Karpas-422 (cell line): ENCODE measurements at regions not wholly inside any gene's neighbourhood (a gene's known extent, or its start where the extent isn't known, plus 50 kb on each side); places are given as distances from the start of the nearest gene placed in this dataset.
"Not testable (repeated sequence)": the region's sequence is repeated elsewhere in the genome, so short reads cannot be mapped to it uniquely, and the experiment has no call there.

Source experiments
- DNase-seq: peaks from one replicate; pipeline ENCODE4 v3.0.0-alpha.2; 2015
- H2AFZ ChIP-seq: fragments of 200-600 bp; sonication (generic); 2 replicates; pipeline ENCODE4 v1.6.1; 2014; ENCODE audit warnings: antibody characterized with exemption, low read length, mixed read lengths
- H3K27ac ChIP-seq: fragments of 200-600 bp; sonication (generic); 2 replicates; pipeline ENCODE4 v1.5.1; 2014; ENCODE audit warnings: mild to moderate bottlenecking, low read length, moderate library complexity
- H3K27me3 ChIP-seq: fragments of 200-600 bp; sonication (generic); 2 replicates; pipeline ENCODE4 v1.6.1; 2014; ENCODE audit warnings: low read length, mixed read lengths
- H3K36me3 ChIP-seq: fragments of 200-600 bp; sonication (generic); 2 replicates; pipeline ENCODE4 v1.6.1; 2014; ENCODE audit warnings: low read length, mixed read lengths; ENCODE audit not compliant: insufficient read depth
- H3K4me1 ChIP-seq: fragments of 200-600 bp; sonication (generic); 2 replicates; pipeline ENCODE4 v1.6.1; 2014; ENCODE audit warnings: mild to moderate bottlenecking, low read length, mixed read lengths
- H3K4me2 ChIP-seq: fragments of 200-600 bp; sonication (generic); 2 replicates; pipeline ENCODE4 v1.6.1; 2014; ENCODE audit warnings: low read length, low read depth, mild to moderate bottlenecking; ENCODE audit not compliant: poor library complexity, severe bottlenecking
- H3K4me3 ChIP-seq: fragments of 200-600 bp; sonication (generic); 2 replicates; pipeline ENCODE4 v1.5.1; 2014; ENCODE audit warnings: mild to moderate bottlenecking, antibody characterized with exemption, low read length, mixed read lengths
- H3K79me2 ChIP-seq: fragments of 200-600 bp; sonication (generic); 2 replicates; pipeline ENCODE4 v1.6.1; 2014; ENCODE audit warnings: mild to moderate bottlenecking, low read length, mixed read lengths
- H3K9ac ChIP-seq: fragments of 200-600 bp; sonication (generic); 2 replicates; pipeline ENCODE4 v1.6.0; 2014; ENCODE audit warnings: low read length
- H3K9me2 ChIP-seq: fragments of 200-600 bp; sonication (generic), shearing (Covaris generic); replicated peaks from 2 replicates; pipeline ENCODE4 v1.6.0; 2014; ENCODE audit warnings: mild to moderate bottlenecking, low read length, moderate library complexity; ENCODE audit not compliant: insufficient read depth
- H3K9me3 ChIP-seq: fragments of 300-700, 200-600 bp; sonication (generic); 2 replicates; pipeline ENCODE4 v1.6.1; 2014; ENCODE audit warnings: low read length, mixed read lengths
- H4K20me1 ChIP-seq: fragments of 200-600 bp; sonication (generic); 2 replicates; pipeline ENCODE4 v1.6.1; 2014; ENCODE audit warnings: mild to moderate bottlenecking, antibody characterized with exemption, low read length, low read depth; ENCODE audit not compliant: insufficient read depth

- Histone ChIP-seq H4K20me1 (no peaks in the 10 kb centered on the region), H3K36me3 (no peaks in the 10 kb centered on the region), H3K9me3 (no peaks in the 10 kb centered on the region), H3K4me1 (no peaks in the 10 kb centered on the region), H3K27ac (no peak overlapping the region), H3K79me2 (no peaks in the 10 kb centered on the region), H3K4me3 (no peak overlapping the region), H3K9ac (no peak overlapping the region), H3K9me2 (no peaks in the 10 kb centered on the region), H3K4me2 (no peak overlapping the region), H2AFZ (no peak overlapping the region), H3K27me3 (no peaks in the 10 kb centered on the region)
- peak; percentile 52 for DNase-seq
These were observed 188.7 kb upstream of the MINDY3 start for GRCh38 chr10:16049050-16049449.

DNA sequence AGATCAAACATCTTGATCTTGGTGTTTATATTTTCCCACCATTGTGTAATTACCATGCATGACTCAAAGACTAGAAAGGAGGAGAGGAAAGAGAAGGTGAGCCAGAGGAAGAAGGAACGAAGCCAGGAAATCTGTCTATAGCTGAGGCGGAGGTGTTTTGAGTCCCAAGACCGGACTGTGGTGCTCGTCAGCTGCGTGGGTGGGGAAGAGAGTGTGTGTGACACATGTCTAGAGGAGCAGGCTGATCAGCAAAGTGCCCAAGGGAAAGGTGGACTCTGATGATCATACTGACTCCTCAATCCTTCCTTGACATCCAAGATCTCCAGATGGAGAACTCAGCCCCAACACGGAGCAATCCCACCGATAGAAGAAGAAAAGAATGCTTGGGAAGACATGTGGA, 189.5 kb upstream of the MINDY3 start:
- no peaks in the 10 kb centered on the region for H3K79me2 ChIP-seq
- no peaks in the 10 kb centered on the region for H3K9me2 ChIP-seq
- H4K20me1 ChIP-seq: no peaks in the 10 kb centered on the region
- no peaks in the 10 kb centered on the region for H3K36me3 ChIP-seq
- H3K4me3 ChIP-seq: no peak overlapping the region
- no peak for DNase-seq
- H2AFZ ChIP-seq: no peak overlapping the region
- no peak overlapping the region for H3K27ac ChIP-seq
- no peaks in the 10 kb centered on the region for H3K4me1 ChIP-seq
- H3K9ac ChIP-seq: no peak overlapping the region
- H3K27me3 ChIP-seq: no peaks in the 10 kb centered on the region
- H3K9me3 ChIP-seq: no peaks in the 10 kb centered on the region
- no peak overlapping the region for H3K4me2 ChIP-seq

DNA sequence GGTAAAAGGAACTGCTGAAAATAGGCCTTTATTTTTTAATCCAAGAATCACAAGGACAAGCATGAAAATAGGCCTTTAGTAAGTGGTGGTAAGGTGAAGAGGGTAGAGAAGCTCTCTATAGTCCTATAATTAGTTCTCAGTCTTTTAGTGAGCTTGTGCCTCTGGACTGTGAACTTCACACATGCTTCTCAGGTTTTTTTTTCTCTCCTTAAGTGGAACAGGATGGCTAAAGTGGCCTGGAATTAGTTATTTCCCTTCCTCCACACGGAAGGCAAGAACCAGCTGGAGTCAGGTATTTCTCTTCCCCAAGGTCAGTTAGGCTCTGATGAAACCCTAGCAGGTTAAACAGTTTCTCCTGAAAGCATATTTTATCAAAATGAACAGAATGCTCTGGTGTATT, 203.0 kb upstream of the MINDY3 start:
- Histone ChIP-seq H3K27me3 (no peaks in the 10 kb centered on the region), H3K4me3 (no peak overlapping the region), H4K20me1 (no peaks in the 10 kb centered on the region), H2AFZ (no peak overlapping the region), H3K9me3 (no peaks in the 10 kb centered on the region), H3K36me3 (no peaks in the 10 kb centered on the region), H3K4me2 (no peak overlapping the region), H3K9ac (no peak overlapping the region), H3K4me1 (no peaks in the 10 kb centered on the region), H3K79me2 (no peaks in the 10 kb centered on the region), H3K9me2 (no peaks in the 10 kb centered on the region), H3K27ac (no peak overlapping the region)
- DNase-seq: no peak

DNA sequence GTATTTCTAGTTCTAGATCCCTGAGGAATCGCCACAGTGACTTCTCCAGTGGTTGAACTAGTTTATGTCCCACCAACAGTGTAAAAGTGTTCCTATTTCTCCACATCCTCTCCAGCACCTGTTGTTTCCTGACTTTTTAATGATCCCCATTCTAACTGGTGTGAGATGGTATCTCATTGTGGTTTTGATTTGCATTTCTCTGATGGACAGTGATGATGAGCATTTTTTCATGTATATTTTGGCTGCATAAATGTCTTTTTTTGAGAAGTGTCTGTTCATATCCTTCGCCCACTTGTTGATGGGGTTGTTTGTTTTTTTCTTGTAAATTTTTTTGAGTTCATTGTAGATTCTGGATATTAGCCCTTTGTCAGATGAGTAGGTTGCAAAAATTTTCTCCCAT, 223.2 kb upstream of the MINDY3 start:
- not testable (repeated sequence) for H3K27me3 ChIP-seq, H2AFZ ChIP-seq, H3K27ac ChIP-seq, H3K36me3 ChIP-seq, DNase-seq, H3K9me3 ChIP-seq, H3K9me2 ChIP-seq, H3K9ac ChIP-seq, H4K20me1 ChIP-seq, H3K4me1 ChIP-seq, H3K79me2 ChIP-seq, H3K4me3 ChIP-seq, H3K4me2 ChIP-seq

DNA sequence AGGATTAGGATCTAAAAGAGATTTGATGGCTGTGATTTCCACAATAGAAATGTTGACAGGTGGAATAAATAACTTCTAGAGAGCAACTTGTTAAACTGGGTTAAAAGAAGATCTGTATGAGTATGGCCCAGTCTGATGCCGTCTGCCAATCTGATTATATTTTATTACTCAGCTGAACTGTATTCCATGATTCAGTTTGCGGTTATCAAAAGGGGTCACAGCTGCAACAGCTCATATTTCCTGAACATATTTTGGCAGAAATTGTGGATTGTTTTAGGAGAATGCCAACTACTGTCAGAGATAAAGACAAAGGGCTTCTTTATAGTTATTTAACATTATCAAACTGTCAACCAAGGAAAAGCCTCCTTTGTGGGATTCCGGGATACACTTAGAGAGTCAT, 244.8 kb upstream of the MINDY3 start:
- H3K4me1 ChIP-seq: no peaks in the 10 kb centered on the region

GRCh38 chr10:16116404-16117304, 256.3 kb upstream of the MINDY3 start:
- Histone ChIP-seq H3K79me2 (no peaks in the 10 kb centered on the region), H3K4me3 (no peak overlapping the region), H3K27ac (no peak overlapping the region), H3K9ac (no peak overlapping the region), H3K9me3 (no peaks in the 10 kb centered on the region), H3K27me3 (no peaks in the 10 kb centered on the region), H3K4me2 (no peak overlapping the region), H4K20me1 (no peaks in the 10 kb centered on the region), H3K9me2 (no peaks in the 10 kb centered on the region), H2AFZ (no peak overlapping the region), H3K36me3 (no peaks in the 10 kb centered on the region), H3K4me1 (no peaks in the 10 kb centered on the region)
- peak; percentile 79 for DNase-seq

More for the DNA sequence above, 244.8 kb upstream of the MINDY3 start:
- Histone ChIP-seq H3K27me3 (no peaks in the 10 kb centered on the region), H4K20me1 (no peaks in the 10 kb centered on the region), H3K9me3 (no peaks in the 10 kb centered on the region), H3K79me2 (no peaks in the 10 kb centered on the region), H3K4me3 (no peak overlapping the region), H3K4me2 (no peak overlapping the region), H3K27ac (no peak overlapping the region), H2AFZ (no peak overlapping the region), H3K36me3 (no peaks in the 10 kb centered on the region), H3K9me2 (no peaks in the 10 kb centered on the region), H3K9ac (no peak overlapping the region)
- DNase-seq: no peak

- Histone ChIP-seq H3K27ac (no peak overlapping the region), H3K4me3 (no peak overlapping the region), H4K20me1 (no peaks in the 10 kb centered on the region), H3K9me2 (no peaks in the 10 kb centered on the region), H3K36me3 (no peaks in the 10 kb centered on the region), H3K4me1 (no peaks in the 10 kb centered on the region), H3K27me3 (no peaks in the 10 kb centered on the region), H3K9ac (no peak overlapping the region), H3K4me2 (no peak overlapping the region), H2AFZ (no peak overlapping the region), H3K79me2 (no peaks in the 10 kb centered on the region), H3K9me3 (no peaks in the 10 kb centered on the region)
- no peak for DNase-seq
These were observed 257.0 kb upstream of the MINDY3 start for GRCh38 chr10:16117305-16117695.

DNA sequence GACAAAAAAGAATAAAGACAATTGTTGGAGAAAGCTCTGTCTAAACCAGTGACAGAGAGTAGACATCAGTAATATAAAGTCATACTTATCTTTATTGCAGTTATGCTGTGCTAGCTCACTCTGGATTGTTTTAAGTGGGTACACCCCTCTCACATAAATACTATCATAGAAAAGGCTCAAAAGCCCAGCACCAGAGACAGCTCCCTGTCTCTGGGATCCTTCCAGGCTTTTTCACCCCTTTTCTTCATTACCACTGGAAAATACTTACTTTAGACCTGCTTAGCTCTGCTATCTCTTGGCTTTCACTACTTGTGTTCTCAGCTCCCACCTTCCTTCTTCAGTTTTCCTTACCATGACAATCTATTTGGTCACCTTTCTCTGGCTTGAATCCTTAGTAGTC, 259.1 kb upstream of the MINDY3 start:
- Histone ChIP-seq H3K9me2 (no peaks in the 10 kb centered on the region), H2AFZ (no peak overlapping the region), H3K27me3 (no peaks in the 10 kb centered on the region), H3K79me2 (no peaks in the 10 kb centered on the region), H3K4me3 (no peak overlapping the region), H3K4me2 (no peak overlapping the region), H3K27ac (no peak overlapping the region), H3K9ac (no peak overlapping the region), H3K4me1 (no peaks in the 10 kb centered on the region), H3K36me3 (no peaks in the 10 kb centered on the region), H4K20me1 (no peaks in the 10 kb centered on the region), H3K9me3 (no peaks in the 10 kb centered on the region)
- DNase-seq: no peak
